H1 (cell line): ENCODE measurements at regions not wholly inside any gene's neighbourhood (a gene's known extent, or its start where the extent isn't known, plus 50 kb on each side); places are given as distances from the start of the nearest gene placed in this dataset.

Experiments
- CTCF ChIA-PET: fragments of 300-600 bp; sonication (Branson Sonifier 250); formaldehyde crosslinking; loops from one replicate; lab custom pipeline; 2021; ENCODE audit not compliant: partially characterized antibody; lab: Charles Lee
- POLR2A ChIA-PET: fragments of 300-600 bp; sonication (Branson Sonifier 250); formaldehyde crosslinking; loops from one replicate; lab custom pipeline; 2021; ENCODE audit warnings: inconsistent platforms; ENCODE audit not compliant: partially characterized antibody; lab: Charles Lee
- DNase-seq, 2 experiments: peaks; one replicate each; pipeline versions ENCODE4 v3.0.0 to v3.0.0-alpha.2; 2010 to 2022; ENCODE audit warnings: low spot score in 2 of 2, low read depth in 1 of 2, mixed read lengths in 1 of 2
- FAIRE-seq: peaks from 2 replicates; lab custom pipeline; 2011; peaks lifted over from hg19 to GRCh38; lab: Jason Lieb, UNC
- H2AFZ ChIP-seq: 2 replicates; pipeline ENCODE4 v1.8.1; 2012; ENCODE audit warnings: low read length, inconsistent platforms
- H2AK5ac ChIP-seq: 2 replicates; pipeline ENCODE4 v1.6.1; 2013; ENCODE audit warnings: low read depth, low read length
- H2BK120ac ChIP-seq: replicated peaks from 2 replicates; pipeline ENCODE3; 2013; ENCODE audit warnings: low read depth, low read length, inconsistent platforms
- H2BK12ac ChIP-seq: 2 replicates; pipeline ENCODE4 v1.6.1; 2013; ENCODE audit warnings: low read depth, low read length
- H2BK15ac ChIP-seq: 2 replicates; pipeline ENCODE4 v1.6.1; 2013; ENCODE audit warnings: low read length
- H2BK20ac ChIP-seq: 2 replicates; pipeline ENCODE4 v1.6.1; 2013; ENCODE audit warnings: low read length
- H2BK5ac ChIP-seq: 2 replicates; pipeline ENCODE4 v1.6.1; 2013; ENCODE audit warnings: low read depth, low read length
- H3K14ac ChIP-seq: 2 replicates; pipeline ENCODE4 v1.6.1; 2013; ENCODE audit warnings: inconsistent platforms; ENCODE audit not compliant: insufficient read length
- H3K18ac ChIP-seq: 2 replicates; pipeline ENCODE4 v1.6.1; 2013; ENCODE audit warnings: low read length; ENCODE audit errors: extremely low read depth
- H3K23ac ChIP-seq: 2 replicates; pipeline ENCODE4 v1.6.1; 2013; ENCODE audit warnings: inconsistent platforms; ENCODE audit not compliant: insufficient read length
- H3K23me2 ChIP-seq: 2 replicates; pipeline ENCODE4 v1.6.1; 2013; ENCODE audit warnings: low read depth, low read length
- H3K27ac ChIP-seq: 2 replicates; pipeline ENCODE4 v1.6.1; 2011; ENCODE audit warnings: low read depth, low read length, inconsistent platforms
- H3K27me3 ChIP-seq, 4 experiments: replicated peaks in 1 of 4; 1 replicate in 1 of 4; 2 replicates in 3 of 4; pipeline versions ENCODE4 v1.6.1 to v1.8.1; 2011 to 2013; ENCODE audit warnings: low read length in 3 of 4, mild to moderate bottlenecking in 3 of 4, inconsistent platforms in 2 of 4, mixed read lengths in 2 of 4, moderate library complexity in 1 of 4; ENCODE audit not compliant: control insufficient read depth in 3 of 4, insufficient read depth in 3 of 4; ENCODE audit errors: extremely low read depth in 1 of 4
- H3K36me3 ChIP-seq, 4 experiments: 2 replicates each; pipeline versions ENCODE4 v1.6.1 to v1.8.1; 2011 to 2013; ENCODE audit warnings: mild to moderate bottlenecking in 4 of 4, low read length in 3 of 4, moderate library complexity in 2 of 4, control low read depth in 1 of 4, inconsistent platforms in 1 of 4; ENCODE audit not compliant: insufficient read depth in 4 of 4, control insufficient read depth in 2 of 4
- H3K4ac ChIP-seq: replicated peaks from 2 replicates; pipeline ENCODE3; 2013; ENCODE audit warnings: low read length, low read depth, mixed read lengths, inconsistent platforms; ENCODE audit not compliant: insufficient read length
- H3K4me1 ChIP-seq, 4 experiments: replicated peaks in 1 of 4; 1 replicate in 1 of 4; 2 replicates in 3 of 4; pipeline versions ENCODE4 v1.6.1 to v1.8.1; 2011 to 2013; ENCODE audit warnings: low read length in 3 of 4, inconsistent platforms in 2 of 4, mixed read lengths in 1 of 4; ENCODE audit not compliant: insufficient read depth in 4 of 4, control insufficient read depth in 3 of 4
- H3K4me2 ChIP-seq, 2 experiments: 2 replicates each; pipeline versions ENCODE4 v1.6.1 to v1.8.1; 2011 to 2013; ENCODE audit warnings: low read depth in 2 of 2, low read length in 2 of 2, control low read depth in 1 of 2, inconsistent platforms in 1 of 2, mild to moderate bottlenecking in 1 of 2; ENCODE audit not compliant: insufficient read depth in 1 of 2
- H3K4me3 ChIP-seq, 4 experiments: fragments of 200-600, 300-600 bp in 1 of 4; sonication (generic), shearing (Covaris generic), sonication (Bioruptor Twin) in 1 of 4; 2 replicates each; pipeline versions ENCODE4 v1.5.1 to v1.8.1; 2011 to 2016; ENCODE audit warnings: low read length in 4 of 4, low read depth in 3 of 4, control low read depth in 2 of 4, inconsistent platforms in 2 of 4, mild to moderate bottlenecking in 2 of 4, mixed read lengths in 1 of 4, moderate library complexity in 1 of 4; ENCODE audit not compliant: insufficient read depth in 2 of 4; ENCODE audit errors: extremely low read depth in 1 of 4
- H3K56ac ChIP-seq: replicated peaks from 2 replicates; pipeline ENCODE3; 2013; ENCODE audit warnings: low read depth, mild to moderate bottlenecking, mixed read lengths, low read length, inconsistent platforms; ENCODE audit not compliant: insufficient read length
- H3K79me1 ChIP-seq: 2 replicates; pipeline ENCODE4 v1.6.1; 2013; ENCODE audit warnings: low read depth, low read length, control low read depth
- H3K79me2 ChIP-seq, 2 experiments: 2 replicates each; pipeline versions ENCODE4 v1.6.1 to v1.8.1; 2012 to 2013; ENCODE audit warnings: low read length in 2 of 2, mild to moderate bottlenecking in 2 of 2, inconsistent platforms in 1 of 2; ENCODE audit not compliant: insufficient read depth in 2 of 2, control insufficient read depth in 1 of 2
- H3K9ac ChIP-seq, 4 experiments: replicated peaks in 1 of 4; 1 replicate in 1 of 4; 2 replicates in 3 of 4; pipeline versions ENCODE4 v1.6.1 to v1.8.1; 2011 to 2013; ENCODE audit warnings: low read depth in 3 of 4, low read length in 3 of 4, control low read depth in 2 of 4, mild to moderate bottlenecking in 2 of 4, moderate library complexity in 2 of 4, inconsistent platforms in 1 of 4; ENCODE audit errors: extremely low read depth in 1 of 4
- H3K9me3 ChIP-seq, 2 experiments: 2 replicates each; pipeline versions ENCODE4 v1.6.1 to v1.8.1; 2012 to 2013; ENCODE audit warnings: mild to moderate bottlenecking in 2 of 2, moderate library complexity in 2 of 2, control low read depth in 1 of 2, inconsistent platforms in 1 of 2, low read depth in 1 of 2, low read length in 1 of 2, mixed read lengths in 1 of 2; ENCODE audit not compliant: insufficient read depth in 2 of 2
- H4K20me1 ChIP-seq, 2 experiments: replicated peaks in 1 of 2; 2 replicates each; pipeline versions ENCODE3 to v1.8.1; 2011 to 2013; ENCODE audit warnings: inconsistent platforms in 2 of 2, low read length in 2 of 2, mild to moderate bottlenecking in 1 of 2; ENCODE audit not compliant: insufficient read depth in 2 of 2, control insufficient read depth in 1 of 2
- H4K5ac ChIP-seq: 2 replicates; pipeline ENCODE4 v1.6.1; 2013; ENCODE audit warnings: low read length, low read depth, mixed read lengths, inconsistent platforms; ENCODE audit not compliant: insufficient read length
- H4K8ac ChIP-seq: 2 replicates; pipeline ENCODE4 v1.8.0; 2013; ENCODE audit warnings: mild to moderate bottlenecking, moderate library complexity, low read length, inconsistent platforms; ENCODE audit not compliant: insufficient read depth; ENCODE audit errors: extremely low read depth
- H4K91ac ChIP-seq: replicated peaks from 2 replicates; pipeline ENCODE3; 2013; ENCODE audit warnings: low read length, mixed read lengths, inconsistent platforms; ENCODE audit not compliant: insufficient read length
- BACH1 ChIP-seq: IDR thresholded peaks from 2 replicates; pipeline ENCODE4 v1.6.1; 2012; ENCODE audit warnings: low read length, improper control_type of control experiment
- BRCA1 ChIP-seq: IDR thresholded peaks from 2 replicates; pipeline ENCODE4 v1.6.1; 2012; ENCODE audit warnings: low read depth, low read length, improper control_type of control experiment
- CEBPB ChIP-seq: IDR thresholded peaks from 2 replicates; pipeline ENCODE4 v1.6.1; 2012; ENCODE audit warnings: low read depth, low read length
- CHD2 ChIP-seq: IDR thresholded peaks from 2 replicates; pipeline ENCODE4 v1.6.1; 2012; ENCODE audit warnings: low read length, improper control_type of control experiment
- CREB1 ChIP-seq: IDR thresholded peaks from 2 replicates; pipeline ENCODE4 v1.6.1; 2012; ENCODE audit warnings: inconsistent platforms
- E2F6 ChIP-seq: IDR thresholded peaks from 2 replicates; pipeline ENCODE4 v1.6.1; 2012; ENCODE audit warnings: inconsistent platforms
- EP300 ChIP-seq, 2 experiments: IDR thresholded peaks; 1 replicate in 1 of 2; 2 replicates in 1 of 2; pipeline ENCODE4 v1.6.1; 2011 to 2012; ENCODE audit warnings: low read depth in 2 of 2, low read length in 2 of 2, mild to moderate bottlenecking in 2 of 2, borderline replicate concordance in 1 of 2, inconsistent platforms in 1 of 2, moderate library complexity in 1 of 2
- KDM5A ChIP-seq: fragments of 200-600 bp; IDR thresholded peaks from 2 replicates; pipeline ENCODE4 v1.7.1; 2012; ENCODE audit warnings: mild to moderate bottlenecking, low read length, inconsistent platforms, mixed read lengths
- MAX ChIP-seq: IDR thresholded peaks from 2 replicates; pipeline ENCODE4 v1.6.1; 2012; ENCODE audit warnings: inconsistent platforms
- POLR2AphosphoS5 ChIP-seq: IDR thresholded peaks from 2 replicates; pipeline ENCODE4 v1.6.1; 2011; ENCODE audit warnings: low read depth, low read length
- POU5F1 ChIP-seq: IDR thresholded peaks from 2 replicates; pipeline ENCODE4 v1.6.1; 2011; ENCODE audit warnings: low read depth, mild to moderate bottlenecking, low read length, moderate library complexity
- SIN3A ChIP-seq, 2 experiments: IDR thresholded peaks in 1 of 2; conservative IDR thresholded peaks in 1 of 2; 2 replicates each; pipeline ENCODE4 v1.6.1; 2011 to 2012; ENCODE audit warnings: low read length in 2 of 2, improper control_type of control experiment in 1 of 2, low read depth in 1 of 2, mild to moderate bottlenecking in 1 of 2
- WGBS, 2 experiments: shearing (Covaris generic) in 1 of 2; methylation state at CpG; one replicate each; pipeline versions ENCODE4 v1.1.6 to v1.1.7; 2013 to 2015; ENCODE audit warnings: low lambda C conversion rate in 2 of 2, mixed read lengths in 2 of 2, inconsistent platforms in 1 of 2, low coverage in 1 of 2, missing lambda C conversion rate in 1 of 2; ENCODE audit not compliant: insufficient replicate concordance in 2 of 2, insufficient coverage in 1 of 2, insufficient read length in 1 of 2; ENCODE audit errors: extremely low coverage in 1 of 2, missing lambda C conversion rate in 1 of 2; 5-methylcytosine and 5-hydroxymethylcytosine counted together

GRCh38 chr14:43764433-43764832 lies 742.6 kb downstream of the FSCB start:
- H2BK15ac ChIP-seq: no peak overlapping the region
- no peak for FAIRE-seq
- H3K4me2 ChIP-seq: no peak overlapping the region
- H3K27ac ChIP-seq: no peak overlapping the region
- no peaks in the 10 kb centered on the region for H3K36me3 ChIP-seq
- H2AK5ac ChIP-seq: no peak overlapping the region
- no peaks in the 10 kb centered on the region for H3K23me2 ChIP-seq
- H3K9me3 ChIP-seq: no peaks in the 10 kb centered on the region
- no peak for DNase-seq
- no peak overlapping the region for H4K5ac ChIP-seq
- H2BK5ac ChIP-seq: no peak overlapping the region
- H2AFZ ChIP-seq: no peak overlapping the region
- H3K4me1 ChIP-seq: no peaks in the 10 kb centered on the region
- H2BK12ac ChIP-seq: no peak overlapping the region
- H3K18ac ChIP-seq: no peak overlapping the region
- H4K8ac ChIP-seq: no peak overlapping the region
- no peak overlapping the region for H3K23ac ChIP-seq
- H4K91ac ChIP-seq: no peak overlapping the region
- H3K9ac ChIP-seq: no peak overlapping the region
- H2BK20ac ChIP-seq: no peak overlapping the region
- H3K4ac ChIP-seq: no peak overlapping the region
- H3K14ac ChIP-seq: no peak overlapping the region
- ChIA-PET POLR2A (no interaction called here), CTCF (no interaction called here)
- H3K27me3 ChIP-seq: no peaks in the 10 kb centered on the region
- H3K4me3 ChIP-seq: no peak overlapping the region
- WGBS, 2 experiments: 95% methylated on average over 1 of the region's 1 CpG; no CpG with 5 or more reads in 1 of the 2 experiments
- no peak overlapping the region for H3K56ac ChIP-seq
- no peaks in the 10 kb centered on the region for H4K20me1 ChIP-seq
- H2BK120ac ChIP-seq: no peak overlapping the region
- H3K79me1 ChIP-seq: no peaks in the 10 kb centered on the region
- H3K79me2 ChIP-seq: no peaks in the 10 kb centered on the region
- TF ChIP-seq KDM5A (no peak), E2F6 (no peak), POU5F1 (no peak), SIN3A (conservative IDR thresholded peaks at IDR 0.05 in 1 of 2, IDR thresholded peaks at IDR 0.05 in 1 of 2; ENCODE audit: low read depth in 1 of 2, low read length in 2 of 2) (no peak), BRCA1 (no peak), POLR2AphosphoS5 (no peak), CHD2 (no peak), EP300 (IDR thresholded peaks at IDR 0.05; ENCODE audit: borderline replicate concordance in 1 of 2, low read depth in 2 of 2, low read length in 2 of 2) (no peak), MAX (no peak), CEBPB (no peak), BACH1 (no peak), CREB1 (no peak)
